PC-3 (cell line): ENCODE measurements at regions not wholly inside any gene's neighbourhood (a gene's known extent, or its start where the extent isn't known, plus 50 kb on each side); places are given as distances from the start of the nearest gene placed in this dataset.

Experiments
- CTCF ChIP-seq: fragments of 300-600 bp; sonication (generic); conservative IDR thresholded peaks from 2 replicates; pipeline ENCODE4 v1.5.1; 2017; ENCODE audit warnings: antibody characterized with exemption, low read depth, mild to moderate bottlenecking, low read length
- EZH2 ChIP-seq: fragments of 300-600 bp; sonication (generic); IDR thresholded peaks from one replicate; pipeline ENCODE4 v1.6.1; 2017; ENCODE audit warnings: antibody characterized with exemption, mild to moderate bottlenecking, low read length; ENCODE audit not compliant: unreplicated experiment

GRCh38 chr13:53781941-53782340 lies 753.3 kb downstream of the OLFM4 start:
- TF ChIP-seq EZH2 (no peak), CTCF (no peak)
